ENCODE measurements at regions not wholly inside any gene's neighbourhood (a gene's known extent, or its start where the extent isn't known, plus 50 kb on each side); places are given as distances from the start of the nearest gene placed in this dataset.

DNA sequence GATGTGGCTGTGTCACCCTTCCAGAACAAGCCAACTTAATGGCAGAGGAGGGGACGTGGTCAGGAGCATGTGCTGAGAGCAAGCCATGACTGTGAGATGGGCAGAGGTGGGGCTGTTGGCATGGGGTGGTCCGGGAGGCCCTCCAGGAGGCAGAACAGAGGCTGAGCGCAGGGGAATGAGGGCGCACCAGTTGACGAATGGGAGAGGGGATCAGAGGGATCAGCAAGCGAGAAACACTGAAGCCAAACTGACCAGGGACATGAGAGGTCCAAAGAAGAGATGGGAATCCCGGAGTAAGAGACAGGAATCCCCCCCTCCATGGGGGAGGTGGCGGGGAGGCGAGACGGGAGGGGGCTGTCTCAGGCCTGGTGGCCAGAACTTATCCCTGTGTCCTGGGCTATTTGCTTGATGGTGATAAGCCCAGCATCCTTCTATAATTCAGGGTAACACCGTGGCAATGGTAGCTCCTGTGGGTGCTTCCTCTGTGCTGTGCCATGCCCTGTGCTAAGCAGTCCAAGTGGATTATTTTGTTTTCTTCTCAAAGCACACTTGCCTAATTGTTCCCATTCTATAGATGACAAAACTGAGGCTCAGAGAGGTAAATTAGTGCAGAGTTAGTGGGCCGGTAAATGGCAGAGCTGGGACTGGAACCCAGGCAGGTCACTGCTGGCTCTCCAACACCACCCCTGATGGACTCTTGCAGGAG lies 83.4 kb upstream of the SHISAL1 start:
- TF ChIP-seq, protein P1, sequence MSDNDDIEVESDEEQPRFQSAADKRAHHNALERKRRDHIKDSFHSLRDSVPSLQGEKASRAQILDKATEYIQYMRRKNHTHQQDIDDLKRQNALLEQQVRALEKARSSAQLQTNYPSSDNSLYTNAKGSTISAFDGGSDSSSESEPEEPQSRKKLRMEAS (IDR thresholded peaks at IDR 0.05; ENCODE audit: low read depth, low read length): no peak
- TF ChIP-seq POLR2A (IDR thresholded peaks at IDR 0.05; ENCODE audit: extremely low read depth, insufficient read length) (no peak), MYC (IDR thresholded peaks at IDR 0.05; ENCODE audit: low read depth, low read length) (no peak)
- TF ChIP-seq, protein P2, sequence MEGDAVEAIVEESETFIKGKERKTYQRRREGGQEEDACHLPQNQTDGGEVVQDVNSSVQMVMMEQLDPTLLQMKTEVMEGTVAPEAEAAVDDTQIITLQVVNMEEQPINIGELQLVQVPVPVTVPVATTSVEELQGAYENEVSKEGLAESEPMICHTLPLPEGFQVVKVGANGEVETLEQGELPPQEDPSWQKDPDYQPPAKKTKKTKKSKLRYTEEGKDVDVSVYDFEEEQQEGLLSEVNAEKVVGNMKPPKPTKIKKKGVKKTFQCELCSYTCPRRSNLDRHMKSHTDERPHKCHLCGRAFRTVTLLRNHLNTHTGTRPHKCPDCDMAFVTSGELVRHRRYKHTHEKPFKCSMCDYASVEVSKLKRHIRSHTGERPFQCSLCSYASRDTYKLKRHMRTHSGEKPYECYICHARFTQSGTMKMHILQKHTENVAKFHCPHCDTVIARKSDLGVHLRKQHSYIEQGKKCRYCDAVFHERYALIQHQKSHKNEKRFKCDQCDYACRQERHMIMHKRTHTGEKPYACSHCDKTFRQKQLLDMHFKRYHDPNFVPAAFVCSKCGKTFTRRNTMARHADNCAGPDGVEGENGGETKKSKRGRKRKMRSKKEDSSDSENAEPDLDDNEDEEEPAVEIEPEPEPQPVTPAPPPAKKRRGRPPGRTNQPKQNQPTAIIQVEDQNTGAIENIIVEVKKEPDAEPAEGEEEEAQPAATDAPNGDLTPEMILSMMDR (IDR thresholded peaks at IDR 0.05; ENCODE audit: low read depth, low read length): no peak
- no peak for DNase-seq (ENCODE audit: low read depth)
- H3K4me3 ChIP-seq (ENCODE audit: low read depth, low read length): no peak overlapping the region

DNA sequence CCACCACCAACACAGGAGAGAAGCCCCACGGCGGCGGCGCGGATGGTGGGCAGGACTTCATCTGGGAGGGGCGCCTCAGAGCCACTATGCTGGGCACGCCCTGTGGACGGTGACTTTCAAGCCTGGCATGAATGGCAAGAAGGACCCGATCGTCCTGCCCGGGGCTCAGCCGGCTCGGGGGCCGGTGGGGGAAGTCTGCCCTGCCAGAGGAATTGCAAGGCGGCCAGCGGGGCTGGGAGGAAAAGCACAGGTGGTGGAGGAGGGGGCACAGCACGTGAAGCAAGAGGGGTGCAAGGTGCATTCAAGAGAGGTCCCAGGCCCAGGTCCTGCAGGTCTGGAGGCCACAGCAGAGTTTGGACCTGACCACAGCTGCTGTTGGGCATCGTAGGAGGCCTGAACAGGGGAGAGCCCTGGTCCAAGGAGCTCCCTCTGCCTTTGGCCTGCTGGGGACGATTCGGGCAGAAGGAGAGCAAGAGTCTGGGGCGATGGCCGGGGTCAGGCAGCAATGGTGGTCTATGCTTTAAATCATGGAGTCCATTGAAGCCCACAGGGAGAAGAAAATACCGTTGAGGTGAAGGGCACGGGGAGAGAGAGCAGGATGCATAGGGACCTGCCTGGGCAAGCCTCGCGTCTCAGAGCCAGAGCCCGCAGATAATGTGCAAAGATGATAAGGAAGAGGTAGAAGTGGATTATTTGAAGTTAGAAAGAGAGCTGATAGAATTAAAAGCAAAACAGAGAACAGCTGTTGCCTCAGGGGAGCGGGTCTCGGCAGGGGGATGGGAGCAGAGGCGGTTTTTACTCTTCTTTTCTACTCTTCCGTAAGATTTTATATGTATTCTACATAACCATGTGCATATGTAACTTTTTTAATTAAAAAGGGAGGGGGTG lies 82.6 kb upstream of the SHISAL1 start:
- no peak overlapping the region for H3K4me3 ChIP-seq (ENCODE audit: low read depth, low read length)
- TF ChIP-seq MYC (IDR thresholded peaks at IDR 0.05; ENCODE audit: low read depth, low read length) (no peak), POLR2A (IDR thresholded peaks at IDR 0.05; ENCODE audit: extremely low read depth, insufficient read length) (no peak)
- TF ChIP-seq, protein P1 (IDR thresholded peaks at IDR 0.05; ENCODE audit: low read depth, low read length): no peak
- TF ChIP-seq, protein P2 (IDR thresholded peaks at IDR 0.05; ENCODE audit: low read depth, low read length): no peak
- DNase-seq (ENCODE audit: low read depth): no peak

DNA sequence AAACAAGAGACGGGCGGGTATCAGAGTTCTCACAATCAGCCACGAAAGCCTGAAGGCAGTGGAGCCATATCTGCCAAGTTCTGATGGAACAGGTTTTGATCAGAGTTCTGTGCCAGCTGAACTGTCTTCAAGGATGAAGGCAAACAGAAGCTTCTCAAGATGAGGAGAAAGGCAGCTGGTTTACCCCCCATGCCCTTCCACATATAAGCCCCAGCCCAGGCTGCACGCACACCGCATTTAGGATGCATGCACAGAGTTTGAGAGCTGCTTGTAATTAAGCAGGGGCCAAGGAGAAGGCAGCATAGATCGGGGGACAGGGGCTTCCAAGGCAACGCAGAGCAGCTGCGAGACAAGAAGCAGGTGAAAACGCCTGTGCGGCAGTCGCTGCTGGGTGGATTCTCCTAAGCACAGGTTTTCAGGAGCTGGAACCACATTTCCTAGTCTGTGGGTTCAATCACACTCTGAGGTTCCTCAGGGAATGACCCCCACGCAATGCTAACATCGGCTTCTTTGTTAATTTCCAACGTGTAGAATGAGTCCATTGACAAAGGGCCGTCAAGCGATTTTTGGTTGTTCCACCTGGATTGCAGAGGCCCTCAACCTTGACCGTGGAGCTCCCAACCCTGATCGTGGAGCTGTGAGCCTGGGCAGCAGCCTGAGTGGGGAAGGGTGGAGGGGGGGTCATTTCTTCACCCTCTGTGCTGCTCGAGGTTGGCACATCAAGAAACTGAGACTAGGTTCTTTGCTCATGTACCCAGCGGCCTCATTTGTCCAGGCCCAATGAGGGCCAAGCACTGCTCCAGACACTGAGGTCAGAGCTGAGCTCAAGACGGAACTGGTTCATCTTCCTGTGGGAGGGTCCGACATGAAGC lies 81.7 kb upstream of the SHISAL1 start:
- TF ChIP-seq POLR2A (IDR thresholded peaks at IDR 0.05; ENCODE audit: extremely low read depth, insufficient read length): no peak
- TF ChIP-seq, protein P2 (IDR thresholded peaks at IDR 0.05; ENCODE audit: low read depth, low read length): no peak
- no peak for TF ChIP-seq MYC (IDR thresholded peaks at IDR 0.05; ENCODE audit: low read depth, low read length)
- TF ChIP-seq, protein P1 (IDR thresholded peaks at IDR 0.05; ENCODE audit: low read depth, low read length): no peak
- H3K4me3 ChIP-seq (ENCODE audit: low read depth, low read length): no peak overlapping the region
- DNase-seq (ENCODE audit: low read depth): no peak

DNA sequence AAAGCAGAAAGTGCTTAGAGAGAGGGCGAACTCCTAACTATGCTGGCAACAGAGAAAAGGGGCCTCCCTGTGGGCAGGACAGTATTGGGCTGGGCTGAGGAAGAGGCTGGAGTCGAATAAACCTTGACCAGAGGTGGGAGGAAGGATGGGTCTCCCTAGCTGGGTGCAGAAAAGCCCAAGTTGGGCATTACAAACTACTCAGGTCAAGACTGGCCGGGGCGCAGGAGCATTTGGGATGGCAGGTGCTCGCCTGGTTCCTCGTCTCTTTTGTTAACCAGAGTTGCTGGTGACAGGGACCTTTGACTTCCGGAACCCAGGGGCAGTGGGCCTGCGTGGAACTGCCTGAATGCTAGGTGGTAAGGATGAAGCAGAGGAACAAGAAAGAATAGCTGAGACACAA lies 80.3 kb upstream of the SHISAL1 start:
- H3K4me3 ChIP-seq (ENCODE audit: low read depth, low read length): no peak overlapping the region
- no peak for DNase-seq (ENCODE audit: low read depth)
- TF ChIP-seq, protein P2 (IDR thresholded peaks at IDR 0.05; ENCODE audit: low read depth, low read length): no peak
- TF ChIP-seq POLR2A (IDR thresholded peaks at IDR 0.05; ENCODE audit: extremely low read depth, insufficient read length) (no peak), MYC (IDR thresholded peaks at IDR 0.05; ENCODE audit: low read depth, low read length) (no peak)
- TF ChIP-seq, protein P1 (IDR thresholded peaks at IDR 0.05; ENCODE audit: low read depth, low read length): no peak

DNA sequence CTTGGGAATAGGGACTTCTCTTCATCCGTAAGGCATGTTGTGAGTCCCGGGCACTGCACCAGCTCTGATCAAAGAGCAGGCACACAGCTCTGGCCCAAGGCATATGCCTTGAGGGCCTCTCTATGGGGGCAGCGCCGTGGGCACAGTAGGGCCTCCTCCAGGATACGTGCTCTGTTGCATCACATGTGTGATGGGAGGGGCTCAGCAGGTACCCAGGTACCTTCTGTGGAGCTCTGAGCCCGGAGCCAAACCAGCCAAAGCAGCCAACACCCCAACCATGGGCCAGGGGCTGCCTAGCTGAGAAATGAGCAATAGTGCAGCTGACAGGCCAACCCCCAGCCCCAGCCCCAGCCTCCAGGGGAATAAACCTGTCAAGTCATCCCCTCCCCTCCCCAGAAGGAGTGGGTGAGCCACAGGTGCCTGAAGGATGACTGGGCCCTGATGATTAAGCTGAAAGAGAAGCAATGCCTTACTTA lies 79.7 kb upstream of the SHISAL1 start:
- H3K4me3 ChIP-seq (ENCODE audit: low read depth, low read length): no peak overlapping the region
- TF ChIP-seq, protein P2 (IDR thresholded peaks at IDR 0.05; ENCODE audit: low read depth, low read length): no peak
- TF ChIP-seq MYC (IDR thresholded peaks at IDR 0.05; ENCODE audit: low read depth, low read length): no peak
- TF ChIP-seq, protein P1 (IDR thresholded peaks at IDR 0.05; ENCODE audit: low read depth, low read length): no peak
- no peak for TF ChIP-seq POLR2A (IDR thresholded peaks at IDR 0.05; ENCODE audit: extremely low read depth, insufficient read length)
- DNase-seq (ENCODE audit: low read depth): no peak
